ENCODE measurements at regions not wholly inside any gene's neighbourhood (a gene's known extent, or its start where the extent isn't known, plus 50 kb on each side); places are given as distances from the start of the nearest gene placed in this dataset.

DNA sequence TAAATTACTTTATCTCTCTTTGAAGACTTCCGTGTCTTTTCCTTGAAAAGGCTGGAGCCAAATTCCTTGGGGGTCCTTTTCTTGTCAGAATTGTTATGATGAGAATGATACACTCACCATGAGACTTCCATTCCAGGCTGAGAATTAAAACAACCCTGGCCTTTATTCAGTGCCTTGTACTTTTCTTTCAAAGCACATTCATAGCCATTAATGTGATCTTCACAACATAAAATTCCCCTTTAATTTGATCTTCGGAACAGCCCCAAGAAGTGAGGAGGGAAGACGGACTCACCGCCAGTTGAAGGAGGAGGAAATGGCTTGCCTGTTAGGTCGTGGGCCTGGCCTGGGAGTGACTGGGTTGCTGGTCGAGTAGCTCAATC is 127.3 kb downstream of the DDX1 start:
- Histone ChIP-seq H3K9me3 (ENCODE audit: control insufficient read depth in 1 of 2, insufficient read depth in 1 of 2, low read length in 2 of 2) (peaks cover 0 to 6% of the 10 kb centered on the region in 2 experiments), H3K36me3 (ENCODE audit: insufficient read depth, low read length) (no peaks in the 10 kb centered on the region), H3K4me3 (ENCODE audit: low read length) (no peak overlapping the region), H3K4me1 (ENCODE audit: insufficient read depth, low read length) (no peaks in the 10 kb centered on the region), H3K27me3 (ENCODE audit: control insufficient read depth in 1 of 2, insufficient read depth in 2 of 2, low read length in 2 of 2) (no peaks in the 10 kb centered on the region), H3K27ac (ENCODE audit: low read depth in 1 of 2, low read length in 2 of 2) (no peak overlapping the region)
- DNase-seq, result no peak
- Mint-ChIP-seq H3K4me1 (ENCODE audit: low read depth) (no peaks in the 10 kb centered on the region), H3K27me3 (peaks cover 3% of the 10 kb centered on the region), H3K36me3 (ENCODE audit: low read depth) (no peaks in the 10 kb centered on the region), H3K4me3 (no peak overlapping the region), H3K9me3 (no peaks in the 10 kb centered on the region), H3K27ac (no peak overlapping the region)
- no peak for ATAC-seq (ENCODE audit: poor library complexity)
- CTCF ChIA-PET, result no interaction called here
- TF ChIP-seq, protein P1, sequence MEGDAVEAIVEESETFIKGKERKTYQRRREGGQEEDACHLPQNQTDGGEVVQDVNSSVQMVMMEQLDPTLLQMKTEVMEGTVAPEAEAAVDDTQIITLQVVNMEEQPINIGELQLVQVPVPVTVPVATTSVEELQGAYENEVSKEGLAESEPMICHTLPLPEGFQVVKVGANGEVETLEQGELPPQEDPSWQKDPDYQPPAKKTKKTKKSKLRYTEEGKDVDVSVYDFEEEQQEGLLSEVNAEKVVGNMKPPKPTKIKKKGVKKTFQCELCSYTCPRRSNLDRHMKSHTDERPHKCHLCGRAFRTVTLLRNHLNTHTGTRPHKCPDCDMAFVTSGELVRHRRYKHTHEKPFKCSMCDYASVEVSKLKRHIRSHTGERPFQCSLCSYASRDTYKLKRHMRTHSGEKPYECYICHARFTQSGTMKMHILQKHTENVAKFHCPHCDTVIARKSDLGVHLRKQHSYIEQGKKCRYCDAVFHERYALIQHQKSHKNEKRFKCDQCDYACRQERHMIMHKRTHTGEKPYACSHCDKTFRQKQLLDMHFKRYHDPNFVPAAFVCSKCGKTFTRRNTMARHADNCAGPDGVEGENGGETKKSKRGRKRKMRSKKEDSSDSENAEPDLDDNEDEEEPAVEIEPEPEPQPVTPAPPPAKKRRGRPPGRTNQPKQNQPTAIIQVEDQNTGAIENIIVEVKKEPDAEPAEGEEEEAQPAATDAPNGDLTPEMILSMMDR (IDR thresholded peaks at IDR 0.05), result no peak
- POLR2A ChIA-PET, result no interaction called here
- intact Hi-C loops (cut with DNase I, micrococcal nuclease), result no loop called here

DNA sequence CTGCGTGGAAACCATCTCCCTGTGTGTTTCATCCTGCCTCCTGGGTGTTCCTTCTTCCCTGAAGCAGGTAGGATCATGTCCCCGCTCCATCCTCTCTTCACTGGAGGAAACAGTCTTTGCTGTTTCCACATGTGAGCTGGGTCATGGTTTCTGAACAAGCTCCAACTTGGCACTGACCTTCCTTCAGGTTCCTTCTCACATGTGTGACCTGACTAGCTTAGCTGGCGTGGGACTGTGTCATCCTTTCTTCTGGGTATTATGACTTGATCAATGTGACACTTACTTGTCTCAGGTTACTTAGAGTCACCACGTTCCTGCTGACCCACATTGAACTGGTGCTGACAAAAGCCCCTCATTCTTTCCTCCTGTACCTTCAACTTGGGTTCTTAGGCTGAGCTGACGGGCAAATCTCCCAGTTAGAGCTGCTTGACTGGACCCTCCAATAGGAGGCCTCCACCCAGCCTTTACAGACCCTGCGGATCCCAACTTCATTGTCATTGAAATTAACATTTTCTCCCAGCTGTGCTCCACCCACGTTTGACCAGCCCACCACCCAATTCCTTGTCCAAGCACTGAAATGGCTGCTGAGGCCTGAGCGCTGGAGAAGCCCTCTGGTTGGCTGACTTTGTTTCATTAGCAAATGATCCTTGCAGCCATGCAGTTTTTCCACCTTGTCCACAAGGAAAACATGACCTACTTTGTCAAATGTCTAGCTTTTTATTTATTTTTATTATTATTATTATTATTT is 128.1 kb downstream of the DDX1 start:
- no peak overlapping the region for H3K27ac Mint-ChIP-seq
- ATAC-seq (ENCODE audit: poor library complexity) (no peak), DNase-seq (no peak)
- no peaks in the 10 kb centered on the region for H3K9me3 Mint-ChIP-seq
- Histone ChIP-seq H3K9me3 (ENCODE audit: control insufficient read depth in 1 of 2, insufficient read depth in 1 of 2, low read length in 2 of 2) (peaks cover 0 to 6% of the 10 kb centered on the region in 2 experiments), H3K27me3 (ENCODE audit: control insufficient read depth in 1 of 2, insufficient read depth in 2 of 2, low read length in 2 of 2) (no peaks in the 10 kb centered on the region), H3K27ac (ENCODE audit: low read depth in 1 of 2, low read length in 2 of 2) (no peak overlapping the region), H3K4me1 (ENCODE audit: insufficient read depth, low read length) (no peaks in the 10 kb centered on the region), H3K36me3 (ENCODE audit: insufficient read depth, low read length) (no peaks in the 10 kb centered on the region), H3K4me3 (ENCODE audit: low read length) (no peak overlapping the region)
- intact Hi-C loops (cut with DNase I, micrococcal nuclease), result no loop called here
- CTCF ChIA-PET, result no interaction called here
- H3K27me3 Mint-ChIP-seq, result peaks cover 8% of the 10 kb centered on the region
- H3K36me3 Mint-ChIP-seq (ENCODE audit: low read depth), result no peaks in the 10 kb centered on the region
- POLR2A ChIA-PET, result no interaction called here
- no peaks in the 10 kb centered on the region for H3K4me1 Mint-ChIP-seq (ENCODE audit: low read depth)
- no peak overlapping the region for H3K4me3 Mint-ChIP-seq
- TF ChIP-seq, protein P1 (IDR thresholded peaks at IDR 0.05), result no peak

DNA sequence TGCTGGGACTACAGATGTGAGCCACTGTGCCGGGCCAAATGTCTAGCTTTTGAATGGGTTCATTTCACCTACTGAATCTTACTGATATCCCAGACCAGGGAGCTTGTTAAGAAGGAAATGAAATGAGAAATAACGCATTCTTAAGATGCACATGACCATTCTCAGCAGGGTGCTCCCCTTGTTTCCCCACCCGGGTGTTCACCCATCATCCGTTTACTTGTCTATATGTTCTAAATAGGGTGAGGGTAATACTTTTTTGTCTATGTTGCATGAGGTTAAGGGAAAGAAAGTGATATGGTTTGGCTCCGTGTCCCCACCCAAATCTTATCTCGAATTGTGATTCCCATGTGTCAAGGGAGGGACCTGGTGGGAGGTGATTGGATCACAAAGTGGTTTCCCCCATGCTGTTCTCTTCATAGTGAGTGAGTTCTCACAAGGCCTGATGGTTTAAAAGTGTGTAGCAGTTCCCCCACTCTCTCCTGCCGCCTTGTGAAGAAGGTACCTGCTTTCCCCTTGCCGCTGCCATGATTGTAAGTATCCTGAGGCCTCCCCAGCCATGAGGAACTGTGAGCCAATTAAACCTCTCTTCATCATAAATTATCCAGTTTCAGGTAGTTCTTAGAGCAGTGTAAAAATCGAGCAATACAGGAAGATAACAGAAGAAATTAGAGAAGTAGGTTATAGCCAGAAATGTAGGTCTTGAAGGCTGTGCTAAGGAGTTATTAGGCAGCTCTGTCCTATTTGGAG is 129.1 kb downstream of the DDX1 start:
- Mint-ChIP-seq H3K27me3 (peaks cover 8% of the 10 kb centered on the region), H3K36me3 (ENCODE audit: low read depth) (no peaks in the 10 kb centered on the region), H3K4me3 (no peak overlapping the region), H3K27ac (no peak overlapping the region), H3K9me3 (no peaks in the 10 kb centered on the region), H3K4me1 (ENCODE audit: low read depth) (no peaks in the 10 kb centered on the region)
- POLR2A ChIA-PET, result no interaction called here
- H3K4me1 ChIP-seq (ENCODE audit: insufficient read depth, low read length), result no peaks in the 10 kb centered on the region
- H3K27me3 ChIP-seq (ENCODE audit: control insufficient read depth in 1 of 2, insufficient read depth in 2 of 2, low read length in 2 of 2), result peaks cover 0 to 2% of the 10 kb centered on the region in 2 experiments
- CTCF ChIA-PET, result no interaction called here
- H3K4me3 ChIP-seq (ENCODE audit: low read length), result no peak overlapping the region
- H3K9me3 ChIP-seq (ENCODE audit: control insufficient read depth in 1 of 2, insufficient read depth in 1 of 2, low read length in 2 of 2), result peaks cover 0 to under 1% of the 10 kb centered on the region in 2 experiments
- no peaks in the 10 kb centered on the region for H3K36me3 ChIP-seq (ENCODE audit: insufficient read depth, low read length)
- ATAC-seq (ENCODE audit: poor library complexity) (no peak), DNase-seq (no peak)
- no peak overlapping the region for H3K27ac ChIP-seq (ENCODE audit: low read depth in 1 of 2, low read length in 2 of 2)
- TF ChIP-seq, protein P1 (IDR thresholded peaks at IDR 0.05), result no peak
- intact Hi-C loops (cut with DNase I, micrococcal nuclease), result no loop called here
